ENCODE measurements at regions not wholly inside any gene's neighbourhood (a gene's known extent, or its start where the extent isn't known, plus 50 kb on each side); places are given as distances from the start of the nearest gene placed in this dataset.
A peak's percentile ranks its signal among the peaks of the same experiment; 100 is the strongest.

DNA sequence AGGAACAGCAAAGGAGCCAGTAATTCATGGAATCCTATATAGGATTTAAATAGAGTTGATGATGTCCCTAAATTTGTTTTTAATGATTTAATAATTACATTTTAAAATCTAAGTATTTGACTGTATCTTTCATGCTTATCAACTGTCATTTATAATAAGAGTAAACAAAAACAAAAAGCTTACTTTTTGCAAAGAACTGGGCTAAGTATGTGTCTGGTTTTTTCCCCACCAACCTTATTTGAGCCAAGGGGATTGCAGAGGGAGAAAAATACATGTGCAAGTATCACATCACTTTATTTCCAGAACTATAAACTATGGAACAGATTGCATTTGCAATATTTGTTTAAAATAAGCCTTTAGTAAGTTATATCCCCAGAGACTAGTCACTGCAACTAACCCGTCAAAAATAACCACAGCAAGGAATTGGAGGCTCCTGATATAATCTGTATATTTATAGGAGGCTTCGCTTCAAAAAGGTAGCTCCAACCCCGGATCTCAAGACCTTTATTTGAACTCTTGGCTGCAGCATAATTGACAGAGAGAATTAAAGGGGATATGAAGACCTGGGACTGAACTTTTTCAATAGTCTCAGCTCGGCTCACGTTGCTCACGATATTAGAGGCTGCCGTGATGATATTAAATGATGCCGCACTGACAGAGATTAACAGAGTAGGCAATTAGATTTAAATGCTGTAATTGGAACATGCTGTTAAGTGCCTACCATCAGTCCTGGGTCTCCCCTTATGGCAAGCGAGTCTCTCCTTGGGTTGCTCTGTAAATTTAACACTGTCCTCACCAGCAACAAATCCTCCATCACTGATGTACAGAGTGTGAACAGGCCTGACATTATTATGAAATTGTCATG, 329.1 kb upstream of the NFIA start:
- TF ChIP-seq ZFP3 (CRISPR knock-in tag; IDR thresholded peaks at IDR 0.05) = 0 out of 2 replicates have a peak, but pooled peaks have one; percentile 36
- 0 out of 2 replicates have a peak, but pooled peaks have one; percentile 18 for TF ChIP-seq ARNTL (CRISPR knock-in tag; IDR thresholded peaks at IDR 0.05; ENCODE audit: borderline replicate concordance, low read depth)
- TF ChIP-seq CSDC2 (CRISPR knock-in tag; IDR thresholded peaks at IDR 0.05) = no peak
- no peak for TF ChIP-seq RARB (CRISPR knock-in tag; IDR thresholded peaks at IDR 0.05)
- TF ChIP-seq, protein P1, sequence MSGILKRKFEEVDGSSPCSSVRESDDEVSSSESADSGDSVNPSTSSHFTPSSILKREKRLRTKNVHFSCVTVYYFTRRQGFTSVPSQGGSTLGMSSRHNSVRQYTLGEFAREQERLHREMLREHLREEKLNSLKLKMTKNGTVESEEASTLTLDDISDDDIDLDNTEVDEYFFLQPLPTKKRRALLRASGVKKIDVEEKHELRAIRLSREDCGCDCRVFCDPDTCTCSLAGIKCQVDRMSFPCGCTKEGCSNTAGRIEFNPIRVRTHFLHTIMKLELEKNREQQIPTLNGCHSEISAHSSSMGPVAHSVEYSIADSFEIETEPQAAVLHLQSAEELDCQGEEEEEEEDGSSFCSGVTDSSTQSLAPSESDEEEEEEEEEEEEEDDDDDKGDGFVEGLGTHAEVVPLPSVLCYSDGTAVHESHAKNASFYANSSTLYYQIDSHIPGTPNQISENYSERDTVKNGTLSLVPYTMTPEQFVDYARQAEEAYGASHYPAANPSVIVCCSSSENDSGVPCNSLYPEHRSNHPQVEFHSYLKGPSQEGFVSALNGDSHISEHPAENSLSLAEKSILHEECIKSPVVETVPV (CRISPR knock-in tag; IDR thresholded peaks at IDR 0.05) = no peak
